NB4 (cell line): ENCODE measurements at regions not wholly inside any gene's neighbourhood (a gene's known extent, or its start where the extent isn't known, plus 50 kb on each side); places are given as distances from the start of the nearest gene placed in this dataset.
A peak's percentile ranks its signal among the peaks of the same experiment; 100 is the strongest.

ENCODE experiments used
- DNase-seq: peaks from one replicate; pipeline ENCODE4 v3.0.0; 2010; ENCODE audit warnings: low read depth
- H3K4me3 ChIP-seq: one replicate; pipeline ENCODE4 v1.5.1; 2011; ENCODE audit warnings: mild to moderate bottlenecking, low read depth, low read length, moderate library complexity
- CTCF ChIP-seq: IDR thresholded peaks from one replicate; pipeline ENCODE4 v1.5.1; 2012; ENCODE audit warnings: low read depth, low read length
- MAX ChIP-seq: IDR thresholded peaks from 2 replicates; pipeline ENCODE4 v1.6.1; 2011; ENCODE audit warnings: low read depth, low read length
- MYC ChIP-seq: IDR thresholded peaks from 2 replicates; pipeline ENCODE4 v1.6.1; 2011; ENCODE audit warnings: low read depth, low read length
- POLR2A ChIP-seq: IDR thresholded peaks from 2 replicates; pipeline ENCODE4 v1.6.1; 2011; ENCODE audit warnings: mild to moderate bottlenecking; ENCODE audit not compliant: insufficient read length; ENCODE audit errors: extremely low read depth

GRCh38 chr6:163761481-163761880, 347.0 kb downstream of the QKI start:
- H3K4me3 ChIP-seq = no peak overlapping the region
- DNase-seq = no peak
- TF ChIP-seq POLR2A (no peak), MAX (no peak), MYC (no peak), CTCF (no peak)

GRCh38 chr6:163760860-163761259, 346.3 kb downstream of the QKI start:
- no peak for DNase-seq
- no peak overlapping the region for H3K4me3 ChIP-seq
- TF ChIP-seq MYC (no peak), MAX (no peak), CTCF (no peak), POLR2A (no peak)

DNA sequence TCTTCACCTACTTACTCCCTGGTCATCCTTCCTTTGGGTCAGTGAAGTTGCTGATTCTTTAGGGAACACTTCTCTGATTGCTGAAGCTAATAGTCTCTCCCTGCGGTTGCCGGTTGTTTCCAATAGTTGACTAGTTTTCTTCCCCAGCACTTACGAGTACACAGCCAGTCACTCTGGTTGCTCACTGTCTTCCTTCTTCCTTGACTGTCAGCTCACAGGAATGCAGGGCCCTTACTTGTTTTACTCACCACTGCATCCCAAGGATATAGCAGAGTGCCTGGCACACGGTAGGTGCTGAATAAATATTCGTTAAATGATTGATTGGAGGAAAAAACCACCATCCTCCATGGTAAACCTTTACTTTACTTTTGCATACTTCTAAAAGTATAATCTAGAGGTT, 345.0 kb downstream of the QKI start:
- no peak overlapping the region for H3K4me3 ChIP-seq
- TF ChIP-seq POLR2A = no peak
- no peak for TF ChIP-seq MAX
- TF ChIP-seq CTCF = no peak
- TF ChIP-seq MYC = no peak
- DNase-seq = no peak

- TF ChIP-seq MYC = no peak
- TF ChIP-seq CTCF = no peak
- no peak for TF ChIP-seq MAX
- TF ChIP-seq POLR2A = no peak
- H3K4me3 ChIP-seq = no peak overlapping the region
- no peak for DNase-seq
Observed at GRCh38 chr6:163757520-163757919, 343.0 kb downstream of the QKI start.

DNA sequence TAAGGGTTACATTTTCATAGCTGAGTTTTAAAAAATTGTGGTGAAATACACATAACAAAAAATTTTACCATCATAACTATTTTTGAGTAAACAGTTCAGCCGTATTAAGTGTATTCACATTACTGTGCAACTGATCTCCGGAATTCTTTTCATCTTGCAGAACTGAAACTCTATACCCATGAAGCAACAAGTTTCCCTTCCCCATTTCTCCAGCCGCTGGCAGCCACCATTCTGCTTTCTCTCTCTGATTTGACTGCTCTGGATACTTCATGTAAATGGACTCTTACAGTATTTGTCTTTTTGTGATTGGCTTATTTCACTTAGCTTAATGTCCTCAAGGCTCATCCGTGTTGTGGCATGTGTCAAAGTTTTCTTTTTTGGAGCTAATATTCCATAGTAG, 341.6 kb downstream of the QKI start:
- no peak overlapping the region for H3K4me3 ChIP-seq
- TF ChIP-seq MAX (no peak), POLR2A (no peak), CTCF (no peak), MYC (no peak)
- DNase-seq = peak; percentile 82

- DNase-seq = no peak
- TF ChIP-seq CTCF (no peak), POLR2A (no peak), MYC (no peak), MAX (no peak)
Observed at GRCh38 chr6:163754866-163755265, 340.3 kb downstream of the QKI start.

More at GRCh38 chr6:163754866-163755265, 340.3 kb downstream of the QKI start:
- H3K4me3 ChIP-seq = no peak overlapping the region
